22Rv1 (cell line): ENCODE measurements at regions not wholly inside any gene's neighbourhood (a gene's known extent, or its start where the extent isn't known, plus 50 kb on each side); places are given as distances from the start of the nearest gene placed in this dataset.

ENCODE experiments used
- ZFX ChIP-seq: fragments of 450-650 bp; IDR thresholded peaks from 2 replicates; pipeline ENCODE4 v1.6.1; 2017; ENCODE audit warnings: antibody characterized with exemption, borderline replicate concordance
- TF ChIP-seq, protein P1 (sequence below): fragments of 450-650 bp; IDR thresholded peaks from 2 replicates; pipeline ENCODE4 v1.5.1; 2017; ENCODE audit warnings: mild to moderate bottlenecking

DNA sequence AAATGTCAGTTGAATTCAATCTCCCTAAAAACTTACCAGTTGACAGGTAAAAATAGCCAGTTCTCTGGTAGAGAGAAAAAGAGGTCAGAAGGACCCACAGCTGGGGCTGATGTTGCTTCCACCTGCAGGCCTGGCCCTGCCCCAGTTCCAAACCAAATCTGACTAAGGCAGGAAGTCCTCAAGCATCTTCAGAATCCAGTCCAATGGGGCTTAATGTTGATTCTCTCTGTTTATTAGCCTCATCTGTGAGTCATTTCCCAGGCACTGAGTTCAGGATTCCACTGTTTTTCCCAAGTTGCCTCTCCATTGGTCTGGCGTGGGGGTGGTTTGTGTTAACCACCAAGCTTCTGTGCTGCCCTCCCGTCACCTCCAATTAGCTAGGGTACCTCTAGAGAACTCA is 601.8 kb downstream of the INSC start:
- TF ChIP-seq, protein P1, sequence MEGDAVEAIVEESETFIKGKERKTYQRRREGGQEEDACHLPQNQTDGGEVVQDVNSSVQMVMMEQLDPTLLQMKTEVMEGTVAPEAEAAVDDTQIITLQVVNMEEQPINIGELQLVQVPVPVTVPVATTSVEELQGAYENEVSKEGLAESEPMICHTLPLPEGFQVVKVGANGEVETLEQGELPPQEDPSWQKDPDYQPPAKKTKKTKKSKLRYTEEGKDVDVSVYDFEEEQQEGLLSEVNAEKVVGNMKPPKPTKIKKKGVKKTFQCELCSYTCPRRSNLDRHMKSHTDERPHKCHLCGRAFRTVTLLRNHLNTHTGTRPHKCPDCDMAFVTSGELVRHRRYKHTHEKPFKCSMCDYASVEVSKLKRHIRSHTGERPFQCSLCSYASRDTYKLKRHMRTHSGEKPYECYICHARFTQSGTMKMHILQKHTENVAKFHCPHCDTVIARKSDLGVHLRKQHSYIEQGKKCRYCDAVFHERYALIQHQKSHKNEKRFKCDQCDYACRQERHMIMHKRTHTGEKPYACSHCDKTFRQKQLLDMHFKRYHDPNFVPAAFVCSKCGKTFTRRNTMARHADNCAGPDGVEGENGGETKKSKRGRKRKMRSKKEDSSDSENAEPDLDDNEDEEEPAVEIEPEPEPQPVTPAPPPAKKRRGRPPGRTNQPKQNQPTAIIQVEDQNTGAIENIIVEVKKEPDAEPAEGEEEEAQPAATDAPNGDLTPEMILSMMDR: no peak
- TF ChIP-seq ZFX: no peak
